IMR-90 (cell line): ENCODE measurements at regions not wholly inside any gene's neighbourhood (a gene's known extent, or its start where the extent isn't known, plus 50 kb on each side); places are given as distances from the start of the nearest gene placed in this dataset.

Source experiments
- ATAC-seq: fragments of 200-7000 bp; cut with Tn5 transposase; 2 replicates; pipeline ENCODE4 v1.9.1; 2020; ENCODE audit warnings: low read depth, mild to moderate bottlenecking, moderate library complexity
- BruUV-seq: library from RNA; stranded (reverse); fragments of 400-500 nt; replicated peaks from 2 replicates; lab custom pipeline; 2021; lab: Mats Ljungman, UMichigan
- CTCF ChIA-PET: fragments of 300-600 bp; formaldehyde crosslinking; extraction: SDS; loops from one replicate; lab custom pipeline; 2021; ENCODE audit warnings: antibody characterized with exemption; lab: Yijun Ruan, JAX
- POLR2A ChIA-PET: fragments of 300-600 bp; sonication (Branson Sonifier 250); formaldehyde crosslinking; loops from one replicate; lab custom pipeline; 2022; ENCODE audit warnings: antibody characterized with exemption; ENCODE audit not compliant: unreplicated experiment; lab: Charles Lee
- DNase-seq: peaks from one replicate; pipeline ENCODE4 v3.0.0; 2013
- H2AFZ ChIP-seq: replicated peaks from 2 replicates; pipeline ENCODE3; 2013; ENCODE audit warnings: low read length, mild to moderate bottlenecking; ENCODE audit not compliant: poor library complexity
- H2AK5ac ChIP-seq: 2 replicates; pipeline ENCODE4 v1.6.1; 2013; ENCODE audit warnings: low read depth, low read length, inconsistent platforms
- H2AK9ac ChIP-seq: replicated peaks from 2 replicates; pipeline ENCODE3; 2013; ENCODE audit warnings: mild to moderate bottlenecking, low read depth, low read length, moderate library complexity; ENCODE audit not compliant: poor library complexity
- H2BK120ac ChIP-seq: 2 replicates; pipeline ENCODE4 v1.6.1; 2013; ENCODE audit warnings: low read depth, low read length, inconsistent platforms
- H2BK15ac ChIP-seq: 3 replicates; pipeline ENCODE4 v1.6.1; 2013; ENCODE audit warnings: low read depth, low read length, inconsistent platforms
- H2BK20ac ChIP-seq: 2 replicates; pipeline ENCODE4 v1.6.1; 2013; ENCODE audit warnings: low read depth, mild to moderate bottlenecking, inconsistent platforms, low read length, moderate library complexity
- H2BK5ac ChIP-seq: 2 replicates; pipeline ENCODE4 v1.6.1; 2013; ENCODE audit warnings: mild to moderate bottlenecking, low read depth, low read length, inconsistent platforms; ENCODE audit not compliant: poor library complexity, severe bottlenecking
- H3K14ac ChIP-seq: replicated peaks from 2 replicates; pipeline ENCODE4 v1.6.1; 2013; ENCODE audit warnings: low read depth, low read length, inconsistent platforms
- H3K18ac ChIP-seq: 2 replicates; pipeline ENCODE4 v1.6.1; 2013; ENCODE audit warnings: low read depth, low read length, control low read depth
- H3K23ac ChIP-seq: 2 replicates; pipeline ENCODE4 v1.6.1; 2013; ENCODE audit warnings: low read depth, low read length, inconsistent platforms
- H3K27ac ChIP-seq: 2 replicates; pipeline ENCODE4 v1.5.1; 2013; ENCODE audit warnings: mild to moderate bottlenecking, control low read depth, low read length; ENCODE audit not compliant: insufficient read depth
- H3K27me3 ChIP-seq: 2 replicates; pipeline ENCODE4 v1.6.1; 2013; ENCODE audit warnings: low read length; ENCODE audit not compliant: control insufficient read depth, insufficient read depth
- H3K36me3 ChIP-seq: 2 replicates; pipeline ENCODE4 v1.6.1; 2013; ENCODE audit warnings: low read length, mixed read lengths; ENCODE audit not compliant: control insufficient read depth, insufficient read depth
- H3K4ac ChIP-seq: 2 replicates; pipeline ENCODE4 v1.6.1; 2013; ENCODE audit warnings: low read depth, low read length, inconsistent platforms
- H3K4me1 ChIP-seq: 2 replicates; pipeline ENCODE4 v1.6.1; 2013; ENCODE audit warnings: low read length, mixed read lengths; ENCODE audit not compliant: control insufficient read depth, insufficient read depth
- H3K4me2 ChIP-seq: 2 replicates; pipeline ENCODE4 v1.6.1; 2013; ENCODE audit warnings: low read depth, mild to moderate bottlenecking, control low read depth, low read length, moderate library complexity
- H3K4me3 ChIP-seq: 2 replicates; pipeline ENCODE4 v1.5.1; 2013; ENCODE audit warnings: low read depth, mild to moderate bottlenecking, control low read depth, low read length, moderate library complexity; ENCODE audit not compliant: insufficient read depth
- H3K56ac ChIP-seq: 2 replicates; pipeline ENCODE4 v1.6.1; 2013; ENCODE audit warnings: low read length, inconsistent platforms; ENCODE audit not compliant: insufficient read depth; ENCODE audit errors: extremely low read depth
- H3K79me1 ChIP-seq, 2 experiments: 2 replicates each; pipeline ENCODE4 v1.6.1; 2013; ENCODE audit warnings: low read length in 2 of 2, inconsistent platforms in 1 of 2, low read depth in 1 of 2
- H3K9ac ChIP-seq: 2 replicates; pipeline ENCODE4 v1.6.1; 2013; ENCODE audit warnings: low read depth, low read length, control low read depth
- H3K9me1 ChIP-seq: 2 replicates; pipeline ENCODE4 v1.6.1; 2013; ENCODE audit warnings: low read length, inconsistent platforms; ENCODE audit not compliant: insufficient read depth
- H3K9me3 ChIP-seq: 2 replicates; pipeline ENCODE4 v1.6.1; 2013; ENCODE audit warnings: low read length; ENCODE audit not compliant: control insufficient read depth, insufficient read depth
- H4K20me1 ChIP-seq: 2 replicates; pipeline ENCODE4 v1.6.1; 2013; ENCODE audit warnings: low read length, inconsistent platforms; ENCODE audit not compliant: insufficient read depth
- H4K5ac ChIP-seq: 2 replicates; pipeline ENCODE4 v1.6.1; 2013; ENCODE audit warnings: mild to moderate bottlenecking, low read depth, low read length, control low read depth
- H4K8ac ChIP-seq, 2 experiments: 2 replicates each; pipeline ENCODE4 v1.6.1; 2013; ENCODE audit warnings: low read depth in 2 of 2, low read length in 2 of 2, control low read depth in 1 of 2, inconsistent platforms in 1 of 2
- H4K91ac ChIP-seq: 2 replicates; pipeline ENCODE4 v1.6.1; 2013; ENCODE audit warnings: low read depth, low read length, inconsistent platforms; ENCODE audit not compliant: insufficient read depth
- BHLHE40 ChIP-seq: fragments of 150-350 bp; IDR thresholded peaks from 2 replicates; pipeline ENCODE4 v1.6.1; 2016; ENCODE audit warnings: mild to moderate bottlenecking, low read depth, low read length
- CEBPB ChIP-seq: IDR thresholded peaks from 2 replicates; pipeline ENCODE4 v1.6.1; 2012; ENCODE audit warnings: low read depth, low read length, improper control_type of control experiment
- CHD1 ChIP-seq: IDR thresholded peaks from 2 replicates; pipeline ENCODE4 v1.6.1; 2012; ENCODE audit warnings: low read depth, low read length, improper control_type of control experiment
- CTCF ChIP-seq: conservative IDR thresholded peaks from 2 replicates; pipeline ENCODE4 v1.5.1; 2012; ENCODE audit warnings: mild to moderate bottlenecking, low read depth, low read length, improper control_type of control experiment
- ELK1 ChIP-seq: fragments of 150-350 bp; IDR thresholded peaks from 2 replicates; pipeline ENCODE4 v1.6.1; 2016; ENCODE audit warnings: low read depth, mild to moderate bottlenecking, low read length, moderate library complexity, borderline replicate concordance
- FOS ChIP-seq: fragments of 150-350 bp; IDR thresholded peaks from 2 replicates; pipeline ENCODE4 v1.6.1; 2016; ENCODE audit warnings: low read depth, low read length
- MAFK ChIP-seq: IDR thresholded peaks from 2 replicates; pipeline ENCODE4 v1.6.1; 2012; ENCODE audit warnings: low read depth, low read length, improper control_type of control experiment
- MAZ ChIP-seq: IDR thresholded peaks from 2 replicates; pipeline ENCODE4 v1.6.1; 2012; ENCODE audit warnings: low read depth, mild to moderate bottlenecking, low read length, improper control_type of control experiment, moderate library complexity, borderline replicate concordance
- MXI1 ChIP-seq: IDR thresholded peaks from 2 replicates; pipeline ENCODE4 v1.6.1; 2012; ENCODE audit warnings: low read depth, mild to moderate bottlenecking, low read length, moderate library complexity, borderline replicate concordance
- NFE2L2 ChIP-seq: fragments of 150-350 bp; IDR thresholded peaks from 2 replicates; pipeline ENCODE4 v1.6.1; 2016; ENCODE audit warnings: low read depth, mild to moderate bottlenecking, low read length
- POLR2A ChIP-seq: IDR thresholded peaks from 2 replicates; pipeline ENCODE4 v1.6.1; 2012; ENCODE audit warnings: mild to moderate bottlenecking, low read depth, low read length
- RAD21 ChIP-seq: IDR thresholded peaks from 2 replicates; pipeline ENCODE4 v1.6.1; 2012; ENCODE audit warnings: low read length, improper control_type of control experiment
- RCOR1 ChIP-seq: IDR thresholded peaks from 2 replicates; pipeline ENCODE4 v1.6.1; 2012; ENCODE audit warnings: mild to moderate bottlenecking, low read length, improper control_type of control experiment; ENCODE audit not compliant: insufficient replicate concordance
- RFX5 ChIP-seq: IDR thresholded peaks from 2 replicates; pipeline ENCODE4 v1.8.0; 2012; ENCODE audit warnings: low read depth, mild to moderate bottlenecking, low read length, moderate library complexity
- SMC3 ChIP-seq: fragments of 150-350 bp; IDR thresholded peaks from 2 replicates; pipeline ENCODE4 v1.6.1; 2016; ENCODE audit warnings: low read depth, mild to moderate bottlenecking, antibody characterized with exemption, low read length, moderate library complexity
- WGBS, 2 experiments: methylation state at CpG; one replicate each; pipeline versions ENCODE4 v1.1.5 to v1.1.7; 2013; ENCODE audit warnings: missing lambda C conversion rate in 2 of 2; ENCODE audit not compliant: insufficient read length in 1 of 2; ENCODE audit errors: extremely low coverage in 2 of 2; 5-methylcytosine and 5-hydroxymethylcytosine counted together
- dilution Hi-C: fragments of 300-500 bp; cut with HindIII; formaldehyde crosslinking; loops from one replicate; pipeline ENCODE4 v1.14.3; 2018; ENCODE audit warnings: low sequenced_read_pairs; ENCODE audit not compliant: unreplicated experiment
- in situ Hi-C: fragments of 300-500 bp; cut with MboI; formaldehyde crosslinking; loops from 3 replicates; pipeline ENCODE4 v1.14.3; 2019; ENCODE audit warnings: low sequenced_read_pairs, inconsistent platforms, mixed read lengths
- intact Hi-C: fragments of 100-400 bp; cut with micrococcal nuclease; formaldehyde crosslinking; loops from 2 replicates; pipeline ENCODE4 v1.10.0; 2022
- TF ChIP-seq, protein P1 (sequence below): fragments of 150-350 bp; IDR thresholded peaks from 2 replicates; pipeline ENCODE4 v1.6.1; 2017; ENCODE audit warnings: mild to moderate bottlenecking, antibody characterized with exemption, low read length, low read depth

GRCh38 chr6:141833001-141833655 lies 299.6 kb upstream of the GJE1 start:
- dilution Hi-C loops (no loop called here), intact Hi-C loops (no loop called here), in situ Hi-C loops (no loop called here)
- no peak overlapping the region for H2AK5ac ChIP-seq
- H3K56ac ChIP-seq: no peak overlapping the region
- no peak for TF ChIP-seq CHD1
- no peak for TF ChIP-seq CTCF
- no peak for TF ChIP-seq MAFK
- no peak for TF ChIP-seq SMC3
- TF ChIP-seq RFX5: no peak
- TF ChIP-seq RAD21: no peak
- no peak for TF ChIP-seq ELK1
- no peak for TF ChIP-seq RCOR1
- no peak for TF ChIP-seq NFE2L2
- TF ChIP-seq MAZ: no peak
- TF ChIP-seq, protein P1, sequence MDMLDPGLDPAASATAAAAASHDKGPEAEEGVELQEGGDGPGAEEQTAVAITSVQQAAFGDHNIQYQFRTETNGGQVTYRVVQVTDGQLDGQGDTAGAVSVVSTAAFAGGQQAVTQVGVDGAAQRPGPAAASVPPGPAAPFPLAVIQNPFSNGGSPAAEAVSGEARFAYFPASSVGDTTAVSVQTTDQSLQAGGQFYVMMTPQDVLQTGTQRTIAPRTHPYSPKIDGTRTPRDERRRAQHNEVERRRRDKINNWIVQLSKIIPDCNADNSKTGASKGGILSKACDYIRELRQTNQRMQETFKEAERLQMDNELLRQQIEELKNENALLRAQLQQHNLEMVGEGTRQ: no peak
- TF ChIP-seq BHLHE40: no peak
- TF ChIP-seq POLR2A: no peak
- no peak for TF ChIP-seq MXI1
- TF ChIP-seq FOS: no peak
- TF ChIP-seq CEBPB: no peak
- no peak overlapping the region for H3K23ac ChIP-seq
- H3K79me1 ChIP-seq: no peaks in the 10 kb centered on the region
- H3K4me2 ChIP-seq: no peak overlapping the region
- no TSS peak for BruUV-seq
- no peak overlapping the region for H2BK15ac ChIP-seq
- H3K18ac ChIP-seq: no peak overlapping the region
- H4K8ac ChIP-seq: no peak overlapping the region
- no peaks in the 10 kb centered on the region for H3K4me1 ChIP-seq
- no peak overlapping the region for H3K14ac ChIP-seq
- no peak for ATAC-seq
- H3K4me3 ChIP-seq: no peak overlapping the region
- H2BK5ac ChIP-seq: no peak overlapping the region
- H3K4ac ChIP-seq: no peak overlapping the region
- no peaks in the 10 kb centered on the region for H3K9me1 ChIP-seq
- WGBS, 2 experiments: 40% methylated on average over 1 of the region's 7 CpGs; no CpG with 5 or more reads in 1 of the 2 experiments
- no peak overlapping the region for H2AFZ ChIP-seq
- no peak overlapping the region for H3K9ac ChIP-seq
- no peak overlapping the region for H2BK20ac ChIP-seq
- H3K9me3 ChIP-seq: no peaks in the 10 kb centered on the region
- DNase-seq: no peak
- CTCF ChIA-PET: no interaction called here
- POLR2A ChIA-PET: no interaction called here
- no peaks in the 10 kb centered on the region for H4K20me1 ChIP-seq
- no peaks in the 10 kb centered on the region for H3K36me3 ChIP-seq
- no peak overlapping the region for H3K27ac ChIP-seq
- no peak overlapping the region for H2AK9ac ChIP-seq
- H3K27me3 ChIP-seq: no peaks in the 10 kb centered on the region
- no peak overlapping the region for H2BK120ac ChIP-seq
- no peak overlapping the region for H4K91ac ChIP-seq
- no peak overlapping the region for H4K5ac ChIP-seq
